BLaER1 (cell line): ENCODE measurements at regions not wholly inside any gene's neighbourhood (a gene's known extent, or its start where the extent isn't known, plus 50 kb on each side); places are given as distances from the start of the nearest gene placed in this dataset.
A peak's percentile ranks its signal among the peaks of the same experiment; 100 is the strongest.

Source experiments
- H3K27ac ChIP-seq: shearing (Covaris generic); formaldehyde crosslinking; 2 replicates; pipeline ENCODE4 v1.8.1; 2022
- H3K27me3 ChIP-seq: shearing (Covaris generic); formaldehyde crosslinking; 2 replicates; pipeline ENCODE4 v1.8.1; 2022
- H3K36me3 ChIP-seq: shearing (Covaris generic); formaldehyde crosslinking; 2 replicates; pipeline ENCODE4 v1.8.1; 2022
- H3K4me1 ChIP-seq: shearing (Covaris generic); formaldehyde crosslinking; 2 replicates; pipeline ENCODE4 v1.8.1; 2022
- H3K4me2 ChIP-seq: shearing (Covaris generic); formaldehyde crosslinking; 2 replicates; pipeline ENCODE4 v1.8.1; 2022
- H3K4me3 ChIP-seq: shearing (Covaris generic); formaldehyde crosslinking; 2 replicates; pipeline ENCODE4 v1.8.1; 2022
- H3K9ac ChIP-seq: shearing (Covaris generic); formaldehyde crosslinking; 2 replicates; pipeline ENCODE4 v1.8.1; 2022
- H3K9me3 ChIP-seq: shearing (Covaris generic); formaldehyde crosslinking; 2 replicates; pipeline ENCODE4 v1.8.1; 2022
- H4K20me1 ChIP-seq: shearing (Covaris generic); formaldehyde crosslinking; 2 replicates; pipeline ENCODE4 v1.8.1; 2022
- Cebpa-rat ChIP-seq: shearing (Covaris generic); IDR thresholded peaks from 2 replicates; pipeline ENCODE4 v1.8.1; 2022

GRCh38 chr10:5588080-5588453 is 63.3 kb downstream of the CALML3 start:
- H3K27me3 ChIP-seq, result no peaks in the 10 kb centered on the region
- peaks cover 45% of the 10 kb centered on the region for H3K4me1 ChIP-seq
- peak overlapping the region; percentile 57; the same call in 1 of the 2 replicates for H3K4me2 ChIP-seq

DNA sequence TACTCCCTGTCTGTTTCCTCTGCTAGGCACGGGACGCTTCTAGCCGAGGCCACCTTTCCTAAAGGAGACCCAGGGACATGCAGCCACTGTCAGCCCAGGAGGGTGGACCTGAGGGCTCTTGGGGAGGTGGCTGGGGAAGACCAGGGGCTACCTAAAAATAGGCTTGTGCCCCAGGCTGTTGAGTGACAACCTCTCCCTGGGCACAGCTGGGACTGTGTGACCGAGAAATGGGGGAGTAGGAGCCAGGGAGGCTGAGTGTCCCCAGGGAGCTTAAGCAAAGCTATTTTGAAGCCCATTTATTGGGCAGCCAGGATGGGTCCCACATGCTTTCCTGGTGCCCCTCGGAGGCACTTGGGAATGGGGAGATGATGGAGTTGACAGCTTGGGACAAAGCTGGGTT is 63.8 kb downstream of the CALML3 start:
- no peak overlapping the region for H3K4me3 ChIP-seq
- H3K4me2 ChIP-seq, result peak overlapping the region; percentile 57
- no peak overlapping the region for H3K27ac ChIP-seq
- no peaks in the 10 kb centered on the region for H3K9me3 ChIP-seq
- no peaks in the 10 kb centered on the region for H3K36me3 ChIP-seq
- H3K9ac ChIP-seq, result no peak overlapping the region
- H3K27me3 ChIP-seq, result no peaks in the 10 kb centered on the region
- no peaks in the 10 kb centered on the region for H4K20me1 ChIP-seq
- TF ChIP-seq Cebpa-rat, result no peak
- peaks cover 40% of the 10 kb centered on the region for H3K4me1 ChIP-seq

More at GRCh38 chr10:5588080-5588453, 63.3 kb downstream of the CALML3 start:
- no peak for TF ChIP-seq Cebpa-rat
- Histone ChIP-seq H3K27ac (no peak overlapping the region), H4K20me1 (no peaks in the 10 kb centered on the region), H3K4me3 (no peak overlapping the region), H3K9me3 (no peaks in the 10 kb centered on the region), H3K9ac (no peak overlapping the region), H3K36me3 (no peaks in the 10 kb centered on the region)
